ENCODE measurements at regions not wholly inside any gene's neighbourhood (a gene's known extent, or its start where the extent isn't known, plus 50 kb on each side); places are given as distances from the start of the nearest gene placed in this dataset.

- no peak for DNase-seq (ENCODE audit: low read depth, low spot score)
These were observed 992.2 kb upstream of the PIK3C3 start for GRCh38 chr18:40962784-40963183.

DNA sequence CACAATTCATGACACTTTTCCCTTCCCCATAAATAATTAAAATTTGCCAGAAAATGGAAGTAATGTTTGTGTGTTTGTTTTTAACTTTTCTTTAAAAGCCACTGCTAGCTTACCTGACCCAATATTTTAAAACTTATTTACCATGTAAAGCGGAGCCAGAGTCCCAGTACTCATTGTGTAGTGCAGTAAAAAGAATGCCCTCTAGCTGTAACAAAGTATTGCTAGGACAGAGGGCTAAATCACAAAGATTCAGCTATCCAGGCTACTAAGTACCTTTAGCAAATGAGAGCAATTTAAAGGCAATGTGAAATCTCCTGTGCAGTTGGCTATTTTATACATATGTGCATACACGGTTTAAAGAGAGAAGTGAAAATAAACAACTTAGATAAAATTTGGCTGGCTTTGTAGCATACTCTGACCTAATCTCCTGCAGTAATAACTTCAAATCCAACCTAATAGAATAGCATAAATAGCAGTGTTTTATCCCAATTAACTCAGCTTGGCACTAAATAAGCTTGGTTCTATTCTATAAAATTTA lies 997.4 kb upstream of the PIK3C3 start:
- no peak for DNase-seq (ENCODE audit: low read depth, low spot score)

DNA sequence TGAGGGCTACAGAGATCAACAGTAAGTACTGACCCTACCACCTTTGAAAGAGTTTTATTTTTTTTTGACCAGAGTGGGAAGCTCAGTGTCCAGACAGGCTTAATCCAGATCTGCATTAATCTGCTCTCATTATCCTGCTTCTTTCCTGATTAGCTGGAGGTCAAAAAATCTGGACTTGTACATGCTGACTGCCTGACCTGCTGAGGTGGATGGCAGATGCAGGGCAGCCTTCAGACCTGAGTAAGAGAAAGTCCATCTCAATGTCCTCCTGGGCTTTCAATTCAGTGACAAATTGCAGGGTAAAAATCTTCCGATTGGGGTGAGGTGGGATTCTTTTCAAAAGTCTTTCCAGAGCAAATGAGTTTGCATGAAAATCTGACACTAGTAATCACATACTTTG lies 998.8 kb upstream of the PIK3C3 start:
- no peak for DNase-seq (ENCODE audit: low read depth, low spot score)

DNA sequence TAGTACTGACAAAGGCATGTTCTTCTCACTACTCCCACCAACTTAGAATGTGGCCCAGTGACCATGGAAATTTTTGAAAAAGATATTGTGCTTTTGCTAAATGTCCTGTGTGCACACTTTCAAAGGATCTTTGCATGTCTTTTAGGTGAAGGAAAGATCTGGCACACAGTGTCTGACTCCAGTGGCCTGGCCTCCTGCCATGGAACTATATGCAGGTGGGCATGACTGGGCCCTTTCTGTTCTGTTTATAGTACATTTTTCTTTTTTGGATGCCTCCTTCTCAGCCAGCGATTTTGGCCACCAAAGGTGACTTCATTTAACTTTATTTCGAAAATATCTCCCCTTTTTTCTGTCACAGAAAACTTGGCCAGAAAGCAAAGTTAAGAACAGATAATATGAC lies 999.7 kb upstream of the PIK3C3 start:
- DNase-seq (ENCODE audit: low read depth, low spot score) = no peak

GRCh38 chr18:40949114-40949950 lies 1005.7 kb upstream of the PIK3C3 start:
- DNase-seq (ENCODE audit: low read depth, low spot score) = no peak

DNA sequence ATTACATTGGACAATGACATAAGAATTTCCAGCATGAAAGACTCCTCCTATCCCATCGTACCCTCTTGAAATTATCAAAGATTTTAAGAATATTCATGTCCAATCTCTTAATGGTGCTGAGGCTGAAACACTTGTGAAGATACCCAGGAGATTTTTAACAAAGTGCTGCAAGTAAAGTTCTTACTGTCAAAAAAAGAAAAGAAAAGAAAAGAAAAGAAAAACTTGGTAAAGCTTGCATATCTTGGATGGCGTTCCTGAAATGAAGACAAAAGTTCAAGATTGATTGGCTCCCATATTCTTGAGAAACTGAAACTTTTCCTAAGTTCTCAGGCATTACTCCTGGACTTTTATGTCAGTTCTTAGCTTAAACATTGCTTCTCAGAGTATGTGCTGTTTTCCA lies 1010.5 kb upstream of the PIK3C3 start:
- DNase-seq (ENCODE audit: low read depth, low spot score) = no peak

DNA sequence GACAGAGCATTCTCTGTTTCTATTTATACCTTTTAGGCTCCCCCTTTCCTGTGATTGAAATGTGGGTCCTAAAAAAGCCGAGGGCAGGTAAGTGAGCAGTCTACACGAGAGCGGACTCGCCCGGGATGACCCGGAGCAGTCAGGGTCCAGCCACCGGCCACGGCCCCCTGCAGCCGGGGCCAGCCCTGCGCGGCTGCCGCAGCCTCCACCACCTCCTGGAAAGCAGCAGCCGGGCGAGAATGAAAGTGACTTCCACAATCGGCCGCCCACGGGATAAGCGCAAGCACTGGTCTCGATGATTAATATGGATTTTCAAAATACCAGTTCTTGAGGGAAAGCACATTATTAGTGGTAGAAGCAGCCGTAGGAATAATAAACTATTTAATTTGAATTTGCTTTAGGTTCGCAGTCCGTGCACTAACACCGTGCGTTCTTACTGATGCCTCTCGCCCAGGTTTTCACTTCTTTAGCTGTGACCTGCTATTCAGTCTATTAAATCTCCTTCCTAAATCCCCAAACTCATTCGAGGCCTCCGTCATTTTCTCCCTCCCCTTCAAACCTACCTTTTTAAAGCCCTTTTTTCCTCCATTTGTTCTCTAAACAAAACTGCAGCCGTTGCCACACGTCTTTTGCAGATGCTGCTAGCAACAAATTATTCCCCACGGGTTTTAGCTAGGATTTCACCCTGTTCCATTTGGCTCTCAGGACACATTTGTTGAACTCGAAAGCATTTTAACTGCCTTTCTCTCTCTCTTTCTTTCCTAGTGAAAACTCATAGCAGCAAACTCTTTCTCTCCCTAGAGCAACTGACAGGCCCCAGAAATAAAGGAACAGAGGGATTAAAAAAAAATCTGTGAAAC lies 1015.1 kb upstream of the PIK3C3 start:
- DNase-seq (ENCODE audit: low read depth, low spot score) = no peak

DNA sequence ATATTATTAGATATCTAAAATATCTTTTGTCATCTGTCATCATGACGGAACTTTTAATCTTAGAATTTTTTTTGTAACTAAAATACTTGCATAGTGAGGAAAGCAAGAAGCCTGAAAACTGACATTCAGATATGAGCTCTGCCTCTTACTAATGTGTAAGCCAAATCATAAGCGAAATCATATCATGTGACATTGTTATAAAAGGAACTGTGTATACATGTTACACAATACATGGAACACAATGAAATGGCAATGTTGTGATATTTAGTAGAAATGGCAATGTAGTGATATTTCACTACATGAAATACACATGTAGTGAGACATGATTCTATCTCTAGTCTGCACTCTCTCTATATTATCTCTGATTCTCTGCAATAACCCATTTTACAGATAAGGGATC lies 1016.4 kb upstream of the PIK3C3 start:
- no peak for DNase-seq (ENCODE audit: low read depth, low spot score)

GRCh38 chr18:40937386-40937785 lies 1017.6 kb upstream of the PIK3C3 start:
- DNase-seq (ENCODE audit: low read depth, low spot score) = no peak

GRCh38 chr18:40935423-40935822 lies 1019.6 kb upstream of the PIK3C3 start:
- no peak for DNase-seq (ENCODE audit: low read depth, low spot score)

- DNase-seq (ENCODE audit: low read depth, low spot score) = no peak
These were observed 1022.2 kb upstream of the PIK3C3 start for GRCh38 chr18:40932862-40933261.

- no peak for DNase-seq (ENCODE audit: low read depth, low spot score)
These were observed 1024.7 kb upstream of the PIK3C3 start for GRCh38 chr18:40930211-40930882.

GRCh38 chr18:40929399-40929798 lies 1025.6 kb upstream of the PIK3C3 start:
- no peak for DNase-seq (ENCODE audit: low read depth, low spot score)

GRCh38 chr18:40926679-40927078 lies 1028.4 kb upstream of the PIK3C3 start:
- DNase-seq (ENCODE audit: low read depth, low spot score) = no peak

DNA sequence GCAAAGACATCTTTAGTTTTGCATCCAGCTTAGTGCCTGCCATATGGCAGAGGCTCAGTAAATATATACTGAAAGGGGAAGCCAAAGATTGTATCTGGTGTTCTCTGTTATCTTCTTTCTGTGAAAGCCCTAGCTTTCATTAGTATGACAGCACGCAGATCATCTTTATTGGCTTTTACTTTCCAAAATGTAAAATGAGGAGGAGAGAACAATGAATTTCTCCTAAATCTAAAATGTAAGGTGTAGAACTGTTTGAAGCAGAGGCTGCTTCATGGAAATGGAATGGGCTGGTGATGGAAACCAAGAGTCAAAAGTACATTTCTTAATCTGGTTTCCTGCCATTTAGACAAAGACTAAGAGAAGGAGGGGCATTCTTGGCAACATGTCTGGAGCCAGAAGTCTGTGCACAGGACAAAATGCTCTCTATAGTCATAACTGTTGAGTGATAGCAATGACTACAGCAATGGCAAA lies 1029.9 kb upstream of the PIK3C3 start:
- no peak for DNase-seq (ENCODE audit: low read depth, low spot score)

DNA sequence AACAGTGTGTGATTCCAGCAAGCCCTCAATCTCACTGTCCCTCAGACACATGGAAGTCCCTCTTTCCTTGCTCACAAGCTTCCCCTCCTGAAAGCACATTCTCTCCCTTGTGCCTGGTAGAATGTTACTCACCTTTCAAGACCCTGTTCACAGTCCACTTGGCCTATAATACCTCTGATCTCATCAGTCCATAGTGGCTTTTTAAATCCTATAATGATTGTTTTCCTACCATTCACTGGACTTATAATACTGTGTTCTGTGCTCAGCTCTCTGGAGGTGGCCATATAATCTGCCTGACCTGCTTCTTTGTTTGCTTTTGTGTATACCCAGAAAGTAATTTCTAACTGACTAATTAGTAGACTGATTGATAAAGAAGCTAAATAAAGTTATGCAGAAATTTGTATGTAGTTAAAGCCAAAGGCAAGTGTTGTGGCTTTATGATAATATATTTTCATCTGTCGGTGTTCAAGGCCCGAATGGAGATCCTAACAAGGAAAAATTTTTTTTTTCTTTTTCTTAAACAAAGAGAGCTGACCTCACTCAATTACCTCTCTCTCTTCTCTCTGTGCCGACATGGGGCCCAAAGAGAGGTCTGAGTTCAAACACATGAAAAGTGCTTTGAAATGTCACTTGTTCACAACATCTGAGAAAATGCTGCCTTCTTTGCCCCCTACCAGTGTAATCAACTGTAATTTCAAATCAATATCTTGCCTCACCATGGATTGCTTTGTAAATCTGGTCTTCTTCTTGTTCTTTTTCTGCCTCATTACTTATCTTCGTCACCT lies 1033.0 kb upstream of the PIK3C3 start:
- no peak for DNase-seq (ENCODE audit: low read depth, low spot score)

GRCh38 chr18:40917056-40917455 lies 1038.0 kb upstream of the PIK3C3 start:
- no peak for DNase-seq (ENCODE audit: low read depth, low spot score)

DNA sequence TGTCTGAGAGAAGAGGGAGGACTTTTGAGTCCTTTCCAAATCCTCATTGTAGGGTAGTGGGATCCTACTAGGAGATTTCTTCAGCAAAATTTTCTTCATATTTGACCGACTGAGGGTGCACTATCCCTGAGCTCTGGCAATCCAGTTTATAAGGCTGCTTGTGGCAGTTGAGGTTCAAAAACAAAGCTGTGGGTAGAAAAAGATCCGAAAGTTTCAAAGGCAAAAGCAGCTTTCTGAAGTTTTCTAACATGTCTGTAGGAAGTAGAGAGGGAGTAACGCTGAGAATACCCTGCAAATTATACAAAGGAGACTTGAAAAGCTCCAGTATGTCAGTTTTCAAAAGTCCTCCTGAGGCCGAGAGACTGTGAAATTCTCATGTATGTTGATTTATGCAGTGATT lies 1039.3 kb upstream of the PIK3C3 start:
- DNase-seq (ENCODE audit: low read depth, low spot score) = no peak

GRCh38 chr18:40911582-40912254 lies 1043.3 kb upstream of the PIK3C3 start:
- DNase-seq (ENCODE audit: low read depth, low spot score) = no peak

- no peak for DNase-seq (ENCODE audit: low read depth, low spot score)
These were observed 1044.0 kb upstream of the PIK3C3 start for GRCh38 chr18:40911041-40911440.

- no peak for DNase-seq (ENCODE audit: low read depth, low spot score)
These were observed 1047.2 kb upstream of the PIK3C3 start for GRCh38 chr18:40907842-40908241.

Data from smooth muscle cell of the brain vasculature (primary cell).